ENCODE measurements at regions not wholly inside any gene's neighbourhood (a gene's known extent, or its start where the extent isn't known, plus 50 kb on each side); places are given as distances from the start of the nearest gene placed in this dataset.
"Not testable (repeated sequence)": the region's sequence is repeated elsewhere in the genome, so short reads cannot be mapped to it uniquely, and the experiment has no call there.

GRCh38 chr2:49754381-49754780, 600.1 kb upstream of the FSHR start:
- Histone ChIP-seq H3K9me3 (ENCODE audit: control insufficient read depth, low read length) (no peaks in the 10 kb centered on the region), H3K9ac (ENCODE audit: extremely low read depth, low read length, poor library complexity, severe bottlenecking) (no peak overlapping the region), H3K27me3 (ENCODE audit: control insufficient read depth, insufficient read depth, low read length, poor library complexity, severe bottlenecking) (peaks cover 12% of the 10 kb centered on the region), H3K4me1 (ENCODE audit: control insufficient read depth, insufficient read depth, low read length) (no peaks in the 10 kb centered on the region), H3K4me3 (ENCODE audit: low read length) (no peak overlapping the region), H3K36me3 (ENCODE audit: control insufficient read depth, insufficient read depth, low read length) (no peaks in the 10 kb centered on the region), H3K27ac (ENCODE audit: low read depth, low read length) (no peak overlapping the region)
- no peak overlapping the region for H3K4me3 Mint-ChIP-seq
- no peak for DNase-seq
- peaks cover 2% of the 10 kb centered on the region for H3K4me1 Mint-ChIP-seq
- no peak overlapping the region for H3K27ac Mint-ChIP-seq
- peaks cover 19% of the 10 kb centered on the region for H3K27me3 Mint-ChIP-seq (ENCODE audit: insufficient read depth)
- H3K9me3 Mint-ChIP-seq: no peaks in the 10 kb centered on the region
- no peak for TF ChIP-seq CTCF (conservative IDR thresholded peaks at IDR 0.05)
- WGBS, 2 experiments (ENCODE audit: insufficient coverage in 1 of 2, insufficient read length in 1 of 2): 90 to 100% methylated on average over 1 to 3 of the region's 3 CpGs
- H3K36me3 Mint-ChIP-seq (ENCODE audit: low read depth): no peaks in the 10 kb centered on the region

- no peaks in the 10 kb centered on the region for H3K36me3 Mint-ChIP-seq (ENCODE audit: low read depth)
- no peak overlapping the region for H3K27ac ChIP-seq (ENCODE audit: low read depth, low read length)
- H3K4me1 ChIP-seq (ENCODE audit: control insufficient read depth, insufficient read depth, low read length): no peaks in the 10 kb centered on the region
- H3K4me1 Mint-ChIP-seq: peaks cover under 1% of the 10 kb centered on the region
- no peaks in the 10 kb centered on the region for H3K9me3 ChIP-seq (ENCODE audit: control insufficient read depth, low read length)
- peak; percentile 74 for DNase-seq
- WGBS, 2 experiments (ENCODE audit: insufficient coverage in 1 of 2, insufficient read length in 1 of 2): 50 to 75% methylated on average over 8 of the region's 8 CpGs
- no peak overlapping the region for H3K4me3 Mint-ChIP-seq
- H3K9me3 Mint-ChIP-seq: no peaks in the 10 kb centered on the region
- no peaks in the 10 kb centered on the region for H3K36me3 ChIP-seq (ENCODE audit: control insufficient read depth, insufficient read depth, low read length)
- peak overlapping the region; percentile 21 for H3K4me3 ChIP-seq (ENCODE audit: low read length)
- H3K27me3 ChIP-seq (ENCODE audit: control insufficient read depth, insufficient read depth, low read length, poor library complexity, severe bottlenecking): peaks cover 12% of the 10 kb centered on the region
- no peak for TF ChIP-seq CTCF (conservative IDR thresholded peaks at IDR 0.05)
- H3K27me3 Mint-ChIP-seq (ENCODE audit: insufficient read depth): peaks cover 19% of the 10 kb centered on the region
- H3K27ac Mint-ChIP-seq: no peak overlapping the region
- H3K9ac ChIP-seq (ENCODE audit: extremely low read depth, low read length, poor library complexity, severe bottlenecking): no peak overlapping the region
These were observed 599.1 kb upstream of the FSHR start for GRCh38 chr2:49753344-49753985.

GRCh38 chr2:49737606-49738005, 583.3 kb upstream of the FSHR start:
- Mint-ChIP-seq H3K36me3 (ENCODE audit: low read depth) (no peaks in the 10 kb centered on the region), H3K4me3 (no peak overlapping the region), H3K4me1 (no peaks in the 10 kb centered on the region), H3K27ac (no peak overlapping the region), H3K9me3 (peaks cover 10% of the 10 kb centered on the region), H3K27me3 (ENCODE audit: insufficient read depth) (no peaks in the 10 kb centered on the region)
- Histone ChIP-seq H3K4me3 (ENCODE audit: low read length) (no peak overlapping the region), H3K36me3 (ENCODE audit: control insufficient read depth, insufficient read depth, low read length) (no peaks in the 10 kb centered on the region), H3K9ac (ENCODE audit: extremely low read depth, low read length, poor library complexity, severe bottlenecking) (no peak overlapping the region), H3K27me3 (ENCODE audit: control insufficient read depth, insufficient read depth, low read length, poor library complexity, severe bottlenecking) (no peaks in the 10 kb centered on the region), H3K27ac (ENCODE audit: low read depth, low read length) (no peak overlapping the region), H3K4me1 (ENCODE audit: control insufficient read depth, insufficient read depth, low read length) (no peaks in the 10 kb centered on the region), H3K9me3 (ENCODE audit: control insufficient read depth, low read length) (no peaks in the 10 kb centered on the region)
- 90 to 100% methylated on average over 1 to 2 of the region's 2 CpGs for WGBS, 2 experiments (ENCODE audit: insufficient coverage in 1 of 2, insufficient read length in 1 of 2)
- no peak for TF ChIP-seq CTCF (conservative IDR thresholded peaks at IDR 0.05)
- no peak for DNase-seq

- H3K4me1 ChIP-seq (ENCODE audit: control insufficient read depth, insufficient read depth, low read length); DNase-seq; H3K9ac ChIP-seq (ENCODE audit: extremely low read depth, low read length, poor library complexity, severe bottlenecking); H3K27me3 Mint-ChIP-seq (ENCODE audit: insufficient read depth); H3K36me3 Mint-ChIP-seq (ENCODE audit: low read depth); H3K4me3 ChIP-seq (ENCODE audit: low read length); H3K27ac ChIP-seq (ENCODE audit: low read depth, low read length); H3K9me3 ChIP-seq (ENCODE audit: control insufficient read depth, low read length); H3K4me1 Mint-ChIP-seq; H3K27ac Mint-ChIP-seq; H3K27me3 ChIP-seq (ENCODE audit: control insufficient read depth, insufficient read depth, low read length, poor library complexity, severe bottlenecking); H3K4me3 Mint-ChIP-seq; H3K36me3 ChIP-seq (ENCODE audit: control insufficient read depth, insufficient read depth, low read length): not testable (repeated sequence)
- 89 to 92% methylated on average over 2 to 4 of the region's 4 CpGs for WGBS, 2 experiments (ENCODE audit: insufficient coverage in 1 of 2, insufficient read length in 1 of 2)
- peaks cover 16% of the 10 kb centered on the region for H3K9me3 Mint-ChIP-seq
These were observed 578.6 kb upstream of the FSHR start for GRCh38 chr2:49732924-49733323.
